ENCODE measurements at regions not wholly inside any gene's neighbourhood (a gene's known extent, or its start where the extent isn't known, plus 50 kb on each side); places are given as distances from the start of the nearest gene placed in this dataset.
"Not testable (repeated sequence)": the region's sequence is repeated elsewhere in the genome, so short reads cannot be mapped to it uniquely, and the experiment has no call there.

GRCh38 chr6:97958134-97958533 lies 675.1 kb upstream of the MMS22L start:
- CTCF ChIA-PET, result no interaction called here
- no peak for DNase-seq (ENCODE audit: low read depth, low spot score)
- no peak for TF ChIP-seq CTCF (IDR thresholded peaks at IDR 0.05; ENCODE audit: insufficient read depth, low read length, missing control alignments)
- no peak overlapping the region for H3K4me3 ChIP-seq (ENCODE audit: low read depth, low read length)
- POLR2A ChIA-PET, result no interaction called here

- no peak for TF ChIP-seq CTCF (IDR thresholded peaks at IDR 0.05; ENCODE audit: insufficient read depth, low read length, missing control alignments)
- no peak for DNase-seq (ENCODE audit: low read depth, low spot score)
- CTCF ChIA-PET, result no interaction called here
- POLR2A ChIA-PET, result no interaction called here
- H3K4me3 ChIP-seq (ENCODE audit: low read depth, low read length), result no peak overlapping the region
Observed at GRCh38 chr6:97963193-97963592, 680.2 kb upstream of the MMS22L start.

- no peak for DNase-seq (ENCODE audit: low read depth, low spot score)
- TF ChIP-seq CTCF (IDR thresholded peaks at IDR 0.05; ENCODE audit: insufficient read depth, low read length, missing control alignments), result no peak
- ChIA-PET POLR2A (no interaction called here), CTCF (no interaction called here)
- no peak overlapping the region for H3K4me3 ChIP-seq (ENCODE audit: low read depth, low read length)
Observed at GRCh38 chr6:97969065-97969464, 686.0 kb upstream of the MMS22L start.

- H3K4me3 ChIP-seq (ENCODE audit: low read depth, low read length), result no peak overlapping the region
Observed at GRCh38 chr6:97977084-97977483, 694.1 kb upstream of the MMS22L start.

GRCh38 chr6:97978855-97979271 lies 695.8 kb upstream of the MMS22L start:
- POLR2A ChIA-PET, result no interaction called here
- CTCF ChIA-PET, result no interaction called here
- TF ChIP-seq CTCF (IDR thresholded peaks at IDR 0.05; ENCODE audit: insufficient read depth, low read length, missing control alignments), result no peak
- no peak for DNase-seq (ENCODE audit: low read depth, low spot score)
- H3K4me3 ChIP-seq (ENCODE audit: low read depth, low read length), result no peak overlapping the region

More at GRCh38 chr6:97977084-97977483, 694.1 kb upstream of the MMS22L start:
- POLR2A ChIA-PET, result no interaction called here
- CTCF ChIA-PET, result no interaction called here
- TF ChIP-seq CTCF (IDR thresholded peaks at IDR 0.05; ENCODE audit: insufficient read depth, low read length, missing control alignments), result no peak
- no peak for DNase-seq (ENCODE audit: low read depth, low spot score)

GRCh38 chr6:97979285-97979684 lies 696.3 kb upstream of the MMS22L start:
- DNase-seq (ENCODE audit: low read depth, low spot score); H3K4me3 ChIP-seq (ENCODE audit: low read depth, low read length); POLR2A ChIA-PET; CTCF ChIA-PET: not testable (repeated sequence)

- no peak for DNase-seq (ENCODE audit: low read depth, low spot score)
- no peak for TF ChIP-seq CTCF (IDR thresholded peaks at IDR 0.05; ENCODE audit: insufficient read depth, low read length, missing control alignments)
- ChIA-PET POLR2A (no interaction called here), CTCF (no interaction called here)
- no peak overlapping the region for H3K4me3 ChIP-seq (ENCODE audit: low read depth, low read length)
Observed at GRCh38 chr6:97989451-97989850, 706.4 kb upstream of the MMS22L start.
